ENCODE measurements at regions not wholly inside any gene's neighbourhood (a gene's known extent, or its start where the extent isn't known, plus 50 kb on each side); places are given as distances from the start of the nearest gene placed in this dataset.

- TF ChIP-seq CTCF (IDR thresholded peaks at IDR 0.05) (no peak), ZFX (IDR thresholded peaks at IDR 0.05; ENCODE audit: borderline replicate concordance) (no peak)
Observed at GRCh38 chr22:48796310-48797015, 1031.2 kb downstream of the BRD1 start.
